ENCODE measurements at regions not wholly inside any gene's neighbourhood (a gene's known extent, or its start where the extent isn't known, plus 50 kb on each side); places are given as distances from the start of the nearest gene placed in this dataset.
"Not testable (repeated sequence)": the region's sequence is repeated elsewhere in the genome, so short reads cannot be mapped to it uniquely, and the experiment has no call there.

DNA sequence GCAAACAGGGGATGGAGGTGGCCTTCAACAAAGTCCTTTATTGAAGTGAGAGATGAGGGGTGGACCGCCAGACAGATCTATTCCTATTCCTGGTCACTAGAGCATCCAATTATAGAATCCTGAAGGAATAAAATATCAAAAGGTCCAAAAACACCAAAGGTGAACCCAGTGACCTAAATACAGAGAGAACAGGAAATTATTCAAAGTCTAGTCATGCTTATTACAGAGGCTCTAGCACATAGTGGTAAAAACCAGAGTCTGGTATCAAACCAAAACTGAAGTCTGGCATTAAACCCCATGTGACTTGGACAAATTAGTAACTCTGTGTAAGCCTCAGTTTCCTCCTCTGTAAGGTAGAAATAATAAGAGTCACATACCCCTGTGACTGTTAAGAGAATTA, 100.5 kb upstream of the SNX2 start:
- DNase-seq, result no peak

GRCh38 chr5:122680623-122681350, 94.1 kb upstream of the SNX2 start:
- DNase-seq, result no peak

- DNase-seq, result no peak
These were observed 91.2 kb upstream of the SNX2 start for GRCh38 chr5:122683631-122684030.

- DNase-seq, result no peak
These were observed 84.6 kb upstream of the SNX2 start for GRCh38 chr5:122690266-122690665.

DNA sequence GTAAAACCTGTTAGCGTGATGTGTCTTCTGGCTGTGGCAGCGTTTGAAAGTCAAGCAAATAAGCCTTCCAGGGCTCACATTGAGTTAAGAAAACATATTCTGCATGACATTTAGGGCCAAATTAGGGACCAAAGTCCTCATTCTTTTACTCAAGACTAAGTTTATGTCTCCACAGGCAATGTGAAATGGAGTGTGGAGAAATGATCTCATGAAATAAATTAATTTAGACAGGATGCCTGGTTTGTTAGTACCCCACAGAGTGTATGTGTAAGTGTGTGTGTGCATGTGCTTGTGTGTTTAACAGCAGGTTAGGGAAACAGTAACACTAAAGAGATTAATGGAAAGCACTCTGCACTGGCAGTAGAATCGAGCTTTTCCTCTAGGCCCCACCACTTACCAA, 82.9 kb upstream of the SNX2 start:
- no peak for DNase-seq

GRCh38 chr5:122693963-122694362, 80.9 kb upstream of the SNX2 start:
- DNase-seq, result no peak

DNA sequence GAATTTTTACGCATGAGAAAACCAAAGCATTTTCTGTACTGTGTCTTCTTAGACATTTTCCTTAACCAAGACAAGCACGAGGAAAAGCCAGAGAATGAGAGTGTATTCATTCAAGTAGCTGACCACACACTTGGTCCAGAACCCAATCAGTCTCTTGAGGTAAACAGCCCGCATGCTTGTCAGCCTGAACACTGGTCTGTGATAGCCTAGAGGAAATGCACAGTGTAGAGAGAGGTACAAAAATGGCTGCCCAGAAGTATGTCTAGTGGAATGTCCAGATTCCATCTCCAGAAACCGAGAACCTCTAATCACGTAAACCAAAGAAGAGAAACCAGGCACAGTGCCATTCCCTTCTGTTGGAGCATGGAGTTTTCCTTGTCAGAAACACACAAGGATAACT, 80.0 kb upstream of the SNX2 start:
- DNase-seq, result no peak

DNA sequence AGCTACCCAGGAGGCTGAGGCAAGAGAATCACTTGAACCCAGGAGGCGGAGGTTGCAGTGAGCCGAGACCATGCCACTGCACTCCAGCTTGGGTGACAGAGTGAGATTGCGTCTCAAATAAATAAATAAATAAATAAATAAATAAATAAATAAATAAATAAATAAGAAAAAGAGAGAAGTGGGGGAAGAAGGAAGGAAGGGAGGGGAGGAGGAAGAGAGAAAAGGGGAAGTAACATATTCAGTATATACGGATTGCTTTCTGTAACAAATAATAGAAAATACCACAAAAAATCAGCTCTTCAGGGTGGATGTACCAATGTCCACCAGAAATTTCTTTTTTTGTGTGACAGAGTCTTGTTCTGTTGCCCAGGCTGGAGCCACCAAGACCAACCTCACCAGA, 78.1 kb upstream of the SNX2 start:
- DNase-seq, result not testable (repeated sequence)

DNA sequence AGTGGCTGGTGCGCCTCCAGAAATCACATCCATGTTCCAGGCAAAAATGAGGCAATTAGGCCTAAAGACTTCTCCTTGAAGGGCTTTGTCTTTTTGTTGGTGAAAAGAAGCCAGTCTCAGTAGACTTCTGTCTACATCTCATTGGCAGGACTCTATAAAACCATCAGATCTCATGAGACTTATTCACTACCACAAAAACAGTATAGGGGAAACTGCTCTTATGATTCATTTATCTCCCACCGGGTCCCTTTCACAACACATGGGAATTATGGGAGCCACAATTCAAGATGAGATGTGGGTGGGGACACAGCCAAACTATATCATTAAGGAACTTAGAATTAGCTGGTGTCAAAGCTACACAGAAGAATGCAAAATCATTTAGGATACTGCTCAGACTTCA, 77.7 kb upstream of the SNX2 start:
- DNase-seq, result no peak

- DNase-seq, result no peak
These were observed 75.7 kb upstream of the SNX2 start for GRCh38 chr5:122699201-122699600.

GRCh38 chr5:122701640-122702523, 73.0 kb upstream of the SNX2 start:
- DNase-seq, result no peak

DNA sequence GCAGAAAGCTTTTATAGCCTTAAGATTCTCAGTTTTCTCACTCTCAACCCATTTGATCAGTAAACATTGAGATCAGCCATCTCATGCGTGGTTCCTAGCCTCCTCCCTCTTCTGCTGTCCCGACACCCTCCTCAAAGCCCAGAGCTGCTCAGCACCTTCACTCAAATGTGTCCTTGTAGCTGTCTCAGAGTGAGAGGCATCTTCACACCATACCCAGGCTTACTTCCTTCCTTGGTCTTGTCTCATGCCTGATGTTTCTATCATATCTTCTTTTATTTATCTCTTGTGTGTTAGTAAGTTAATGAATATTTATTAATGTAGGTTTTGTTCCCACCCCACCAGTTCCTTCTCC, 72.4 kb upstream of the SNX2 start:
- no peak for DNase-seq

GRCh38 chr5:122703203-122703602, 71.7 kb upstream of the SNX2 start:
- DNase-seq, result no peak

- peak; percentile 35 for DNase-seq
These were observed 70.4 kb upstream of the SNX2 start for GRCh38 chr5:122704247-122705036.

DNA sequence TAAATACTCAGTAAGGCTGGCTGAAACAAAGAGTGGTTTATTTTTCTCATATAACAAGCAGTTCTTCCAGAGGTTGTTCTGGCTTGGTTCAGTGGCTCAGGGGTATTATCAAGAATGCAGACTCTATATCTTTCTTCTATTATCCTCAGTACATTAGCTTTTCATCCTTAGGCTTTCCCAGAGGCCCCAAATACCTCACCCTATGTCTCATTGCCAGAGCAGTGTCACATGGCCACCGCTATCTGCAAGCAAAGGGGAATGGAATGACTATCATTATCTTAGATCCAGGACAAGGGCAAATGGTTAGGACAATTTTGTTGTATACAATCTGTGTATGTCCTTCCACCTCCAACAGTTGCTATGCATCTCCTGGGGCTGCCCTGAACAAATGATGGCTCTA, 69.0 kb upstream of the SNX2 start:
- no peak for DNase-seq

- DNase-seq, result no peak
These were observed 67.1 kb upstream of the SNX2 start for GRCh38 chr5:122707796-122708195.

GRCh38 chr5:122713041-122713440, 61.8 kb upstream of the SNX2 start:
- no peak for DNase-seq

- DNase-seq, result no peak
These were observed 59.8 kb upstream of the SNX2 start for GRCh38 chr5:122715095-122715494.

DNA sequence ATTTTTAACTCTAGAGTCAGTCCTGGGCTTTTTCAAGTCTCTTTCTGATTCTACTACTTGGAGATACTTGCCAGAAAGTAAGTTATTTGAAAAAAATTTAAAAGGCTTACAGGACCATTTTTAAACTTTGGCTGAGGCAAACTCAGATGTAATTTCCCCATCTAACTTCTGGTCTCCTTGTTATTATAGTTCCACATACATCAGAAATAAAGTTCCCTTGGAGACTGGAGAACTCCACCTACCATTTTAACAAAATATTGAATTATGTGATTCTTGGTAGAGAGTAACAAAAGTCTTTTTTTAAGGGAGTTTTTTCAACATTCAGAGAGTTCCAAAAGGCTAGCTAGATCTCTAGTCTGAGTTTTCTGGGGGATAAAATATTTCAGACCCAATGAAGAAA, 56.3 kb upstream of the SNX2 start:
- DNase-seq, result no peak

GRCh38 chr5:122719991-122720746, 54.7 kb upstream of the SNX2 start:
- DNase-seq, result no peak

DNA sequence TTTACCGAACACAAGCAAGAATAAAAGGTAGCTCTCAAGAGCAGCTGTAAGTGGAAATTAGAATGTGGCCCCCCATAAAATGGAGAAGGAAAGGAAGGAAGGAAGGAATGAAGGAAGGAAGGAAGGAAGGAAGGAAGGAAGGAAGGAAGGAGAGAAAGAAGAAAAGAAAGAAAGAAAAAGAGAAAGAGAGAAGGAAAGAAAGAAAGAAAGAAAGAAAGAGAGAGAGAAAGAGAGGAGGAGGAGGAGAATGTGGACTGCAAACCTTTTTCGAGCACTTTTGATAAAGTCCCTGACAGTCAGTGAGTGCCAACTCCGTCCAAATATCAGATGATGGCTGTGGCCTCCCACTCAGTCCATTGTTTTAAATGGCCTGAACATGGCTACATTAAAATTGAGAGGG, 53.8 kb upstream of the SNX2 start:
- no peak for DNase-seq

DNA sequence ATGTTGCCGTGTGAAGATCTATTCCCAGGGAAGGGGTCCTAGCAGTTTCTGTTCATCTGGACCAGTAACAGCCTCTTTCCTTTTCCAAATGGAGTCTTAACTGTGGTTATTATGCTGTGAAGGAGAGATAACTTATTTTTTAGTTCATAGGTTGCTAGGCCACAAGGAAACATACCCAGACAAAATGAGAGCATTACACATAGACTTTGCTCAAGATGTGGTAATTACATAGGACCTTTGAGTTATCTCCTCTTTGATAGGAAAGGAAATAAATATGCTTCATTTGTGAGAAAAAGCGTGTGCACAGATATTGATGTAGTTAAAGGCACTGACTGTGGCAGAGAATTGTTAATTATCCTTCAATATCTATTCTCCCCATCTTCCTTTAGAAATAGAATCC, 52.5 kb upstream of the SNX2 start:
- DNase-seq, result no peak
